GM18499 (cell line): ENCODE measurements at regions not wholly inside any gene's neighbourhood (a gene's known extent, or its start where the extent isn't known, plus 50 kb on each side); places are given as distances from the start of the nearest gene placed in this dataset.

Experiments used
- ATAC-seq: cut with Tn5 transposase; IDR thresholded peaks from one replicate; pipeline ENCODE4 v1.9.1; 2021; ENCODE audit warnings: moderate number of reproducible peaks; ENCODE audit not compliant: insufficient read depth, unreplicated experiment

GRCh38 chr15:31271711-31272557 is 54.7 kb upstream of the KLF13 start:
- no peak for ATAC-seq

- ATAC-seq = no peak
These were observed 53.9 kb upstream of the KLF13 start for GRCh38 chr15:31272558-31273257.

DNA sequence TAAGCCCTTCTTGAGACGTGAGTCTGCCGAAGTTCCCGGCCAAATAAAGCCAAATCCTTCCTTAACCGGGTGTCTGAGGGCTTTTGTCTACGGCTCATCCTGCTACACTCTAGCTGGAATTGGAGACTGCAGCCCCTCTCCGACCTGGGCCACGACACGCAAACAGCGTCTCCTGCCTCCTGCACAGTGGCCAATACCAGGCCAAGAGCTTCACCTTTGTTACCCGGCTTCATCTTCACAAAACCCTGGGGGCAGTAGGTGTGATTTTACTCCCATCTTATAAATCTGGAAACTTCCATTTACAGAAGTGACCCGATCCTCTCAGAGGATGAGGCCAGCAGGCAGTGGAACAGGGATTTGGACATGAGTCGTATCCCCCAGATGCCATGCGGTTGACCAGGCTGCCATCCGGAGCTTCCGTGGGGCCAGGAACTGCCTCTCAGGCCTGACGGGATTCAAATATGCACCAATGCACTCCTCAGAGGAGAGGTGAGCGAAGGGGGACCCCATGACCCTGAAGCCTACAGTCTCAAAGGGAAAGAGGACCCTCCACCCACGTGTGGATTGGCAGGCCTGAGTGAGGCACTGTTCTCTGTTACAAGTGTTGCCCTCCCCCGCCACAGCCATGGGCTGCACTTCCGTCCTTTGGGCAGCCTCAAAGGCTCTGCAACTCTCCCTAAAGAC is 53.2 kb upstream of the KLF13 start:
- no peak for ATAC-seq

GRCh38 chr15:31274496-31275330 is 51.9 kb upstream of the KLF13 start:
- no peak for ATAC-seq

GRCh38 chr15:31275331-31276262 is 51.0 kb upstream of the KLF13 start:
- ATAC-seq = no peak

DNA sequence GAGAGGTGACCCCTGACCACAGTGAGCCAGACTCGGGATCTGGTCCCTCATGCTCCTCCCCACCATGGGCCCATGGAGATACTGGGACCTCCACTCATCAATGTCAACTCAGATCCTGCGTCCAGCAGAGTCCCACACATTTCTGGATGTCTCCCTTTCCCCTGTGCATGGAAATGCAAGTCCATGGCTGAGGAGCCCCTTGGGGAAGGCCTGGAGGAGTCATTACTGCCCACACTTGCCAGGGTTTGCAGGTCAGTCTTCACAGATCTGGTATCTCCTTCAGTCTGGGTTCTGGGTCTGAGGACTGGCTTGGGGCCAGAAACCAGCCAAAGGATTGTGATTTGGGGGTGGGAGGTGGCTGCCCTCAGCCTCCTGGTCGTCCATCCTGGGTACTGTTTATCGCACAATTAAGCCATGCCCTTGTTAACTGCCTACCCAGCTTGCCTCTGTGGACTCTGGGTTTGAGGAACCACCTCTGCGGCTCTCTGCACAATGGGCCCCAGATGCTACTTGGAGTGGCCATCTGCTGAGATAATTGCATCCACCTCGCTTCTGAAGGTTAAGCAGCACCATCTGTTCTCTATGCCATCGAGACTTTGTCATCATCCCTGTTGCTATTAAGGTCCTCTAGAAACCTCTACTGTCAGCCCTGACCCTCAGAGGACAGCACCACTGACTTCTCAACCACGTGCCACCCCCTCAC is 49.9 kb upstream of the KLF13 start:
- no peak for ATAC-seq
